Endometrium (tissue), 2 donors: ENCODE measurements at regions not wholly inside any gene's neighbourhood (a gene's known extent, or its start where the extent isn't known, plus 50 kb on each side); places are given as distances from the start of the nearest gene placed in this dataset.

Source experiments
- FAIRE-seq: peaks from 2 replicates; lab custom pipeline; 2012; peaks lifted over from hg19 to GRCh38; lab: Jason Lieb, UNC
- donor health status: control.
- donor health status: control.

DNA sequence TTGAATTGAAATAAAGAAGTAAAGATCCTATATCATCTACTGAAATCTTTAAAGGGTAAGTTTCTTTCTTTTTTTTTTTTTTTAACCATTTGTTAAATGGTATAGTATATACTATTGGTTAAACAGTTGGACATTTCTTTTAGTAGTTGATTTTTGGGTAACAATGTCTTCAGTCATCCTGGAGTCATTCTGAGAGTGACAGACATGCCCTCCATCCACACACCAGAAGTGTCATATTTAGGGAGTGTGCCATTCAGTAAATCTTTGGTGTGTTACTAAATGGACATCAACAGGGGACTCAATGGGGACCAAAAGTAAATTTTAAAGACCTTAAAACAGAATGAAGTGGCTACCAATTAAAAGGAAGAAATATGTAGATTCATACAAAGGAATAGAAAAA lies 50.8 kb upstream of the SLC39A10 start:
- FAIRE-seq: no peak

DNA sequence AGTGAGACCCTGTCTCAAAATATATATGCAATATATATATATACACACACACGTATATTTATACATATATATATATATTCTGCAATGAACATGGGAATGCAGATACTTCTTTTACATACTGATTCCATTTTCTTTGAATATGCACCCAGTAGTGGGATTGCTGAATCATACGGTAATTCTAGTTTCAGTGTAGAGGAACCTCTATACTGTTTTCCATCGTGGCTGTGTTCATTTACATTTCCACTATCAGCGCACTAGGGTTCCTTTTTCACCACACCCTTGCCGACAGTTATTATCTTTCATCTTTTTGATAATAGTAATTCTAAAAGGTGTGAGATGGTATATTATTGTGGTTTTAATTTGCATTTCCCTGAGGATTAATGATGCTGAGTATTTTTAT lies 52.3 kb upstream of the SLC39A10 start:
- FAIRE-seq: no peak

DNA sequence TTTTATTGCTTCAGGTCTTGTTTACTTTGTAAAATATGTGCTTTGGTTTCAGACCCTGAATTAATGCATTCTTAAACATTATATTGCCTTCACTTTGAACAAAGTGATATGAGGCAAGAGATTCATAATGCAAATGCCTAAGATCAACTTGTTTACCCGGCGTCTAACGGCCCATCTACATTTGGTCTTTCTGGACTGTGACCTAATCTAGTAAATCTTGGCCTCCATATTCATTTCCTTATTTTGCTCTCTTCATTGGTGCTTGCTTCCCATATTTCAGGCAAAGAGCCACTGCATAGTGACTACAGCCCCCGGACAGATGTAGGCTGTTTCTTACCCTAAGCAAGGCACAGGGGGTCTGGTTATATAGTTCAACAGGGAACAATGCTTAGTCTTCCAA lies 53.0 kb upstream of the SLC39A10 start:
- FAIRE-seq: no peak

DNA sequence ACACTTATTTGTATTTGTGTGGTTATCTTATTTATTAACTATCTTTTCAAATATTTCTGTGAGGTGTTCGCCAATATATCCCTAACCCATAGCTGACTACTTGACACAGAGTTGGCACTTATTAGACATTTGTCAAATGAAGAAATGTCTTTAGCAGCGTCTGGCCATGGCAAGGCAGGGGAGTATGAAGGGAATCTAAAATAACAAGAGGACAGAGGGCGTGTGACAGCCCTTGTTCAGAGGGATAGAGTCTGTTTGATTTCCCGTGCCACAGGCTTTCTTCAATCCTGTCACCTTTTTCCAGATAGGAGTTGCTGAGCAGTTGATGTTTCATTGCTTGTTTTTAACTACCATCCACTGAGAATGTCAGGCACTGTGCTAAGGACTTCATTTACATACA lies 53.6 kb upstream of the SLC39A10 start:
- no peak for FAIRE-seq

DNA sequence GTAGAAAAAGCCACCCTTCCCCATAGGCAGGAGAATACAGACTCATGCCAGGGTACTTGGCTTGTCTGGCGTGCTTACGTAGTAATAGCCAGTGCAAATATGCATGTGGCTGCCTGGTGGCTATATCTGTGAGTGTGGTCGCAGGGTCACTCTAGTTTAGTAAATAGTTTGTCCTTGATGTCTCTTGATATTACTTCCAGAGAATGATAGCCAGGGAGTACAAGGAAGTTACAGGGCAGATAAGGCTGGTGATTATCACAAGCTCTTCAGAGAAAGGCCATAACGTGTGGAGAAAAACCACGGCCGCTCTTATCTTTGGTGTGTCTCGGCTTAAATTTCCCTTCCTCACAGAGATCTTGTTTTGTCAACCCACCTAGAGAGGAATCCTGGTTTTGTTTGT lies 54.3 kb upstream of the SLC39A10 start:
- no peak for FAIRE-seq

DNA sequence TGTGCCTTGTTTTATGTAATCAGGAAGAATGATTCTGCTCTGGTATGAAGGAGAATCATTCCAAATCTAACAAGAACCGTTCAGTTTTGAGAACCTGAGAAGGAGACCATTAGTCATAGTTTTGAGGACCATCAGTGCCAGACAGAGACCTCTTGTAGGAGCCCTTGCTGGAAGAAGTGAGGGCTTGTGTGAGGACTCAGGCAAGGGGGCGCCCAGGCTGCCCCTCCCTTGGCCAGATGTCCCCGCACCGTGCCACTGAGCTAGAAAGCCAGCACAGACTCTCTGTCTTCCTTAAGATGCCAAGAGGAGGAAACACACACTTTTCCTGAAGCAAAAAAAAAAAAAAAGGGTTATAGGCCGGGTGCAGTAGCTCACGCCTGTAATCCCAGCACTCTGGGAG lies 55.7 kb upstream of the SLC39A10 start:
- no peak for FAIRE-seq

- no peak for FAIRE-seq
These were observed 56.2 kb upstream of the SLC39A10 start for GRCh38 chr2:195600778-195601177.

DNA sequence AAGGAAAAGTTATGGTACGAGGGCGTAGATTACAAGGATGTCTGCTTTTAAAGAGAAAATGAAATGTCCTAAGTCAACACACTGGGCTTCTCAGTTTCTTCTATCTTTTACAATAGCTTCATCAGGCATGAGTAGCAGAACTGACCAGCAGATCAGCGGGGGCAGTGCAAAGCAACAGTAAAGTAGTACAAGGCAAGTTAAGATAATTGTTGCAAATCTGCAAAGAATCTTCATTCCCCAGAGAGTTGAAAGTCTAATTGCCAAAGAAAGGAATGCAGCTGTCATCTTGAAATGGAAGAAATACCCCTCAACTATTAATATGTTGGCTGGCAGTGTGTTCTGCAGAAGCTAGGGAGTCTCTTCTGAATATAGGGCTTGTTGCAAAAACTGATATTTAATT lies 60.2 kb upstream of the SLC39A10 start:
- FAIRE-seq: no peak

DNA sequence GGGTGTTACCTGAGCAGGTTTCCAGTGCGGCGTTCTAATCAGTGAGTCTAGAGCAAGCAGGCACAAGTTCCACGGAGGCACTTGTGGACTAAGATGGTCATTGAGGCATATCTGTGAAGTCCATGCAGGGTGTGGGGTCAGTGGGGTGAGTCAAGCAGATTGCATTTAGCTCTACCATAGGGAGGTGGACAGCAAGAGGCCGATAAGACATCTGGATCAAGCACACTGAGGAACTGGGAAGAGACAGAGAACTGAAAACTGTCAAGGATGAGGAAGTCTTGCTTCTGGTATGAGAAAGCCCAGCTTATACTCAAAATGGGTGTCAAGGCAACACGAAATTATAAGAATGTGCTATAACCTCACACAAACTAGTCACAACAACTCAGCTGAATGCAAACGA lies 61.2 kb upstream of the SLC39A10 start:
- FAIRE-seq: no peak

DNA sequence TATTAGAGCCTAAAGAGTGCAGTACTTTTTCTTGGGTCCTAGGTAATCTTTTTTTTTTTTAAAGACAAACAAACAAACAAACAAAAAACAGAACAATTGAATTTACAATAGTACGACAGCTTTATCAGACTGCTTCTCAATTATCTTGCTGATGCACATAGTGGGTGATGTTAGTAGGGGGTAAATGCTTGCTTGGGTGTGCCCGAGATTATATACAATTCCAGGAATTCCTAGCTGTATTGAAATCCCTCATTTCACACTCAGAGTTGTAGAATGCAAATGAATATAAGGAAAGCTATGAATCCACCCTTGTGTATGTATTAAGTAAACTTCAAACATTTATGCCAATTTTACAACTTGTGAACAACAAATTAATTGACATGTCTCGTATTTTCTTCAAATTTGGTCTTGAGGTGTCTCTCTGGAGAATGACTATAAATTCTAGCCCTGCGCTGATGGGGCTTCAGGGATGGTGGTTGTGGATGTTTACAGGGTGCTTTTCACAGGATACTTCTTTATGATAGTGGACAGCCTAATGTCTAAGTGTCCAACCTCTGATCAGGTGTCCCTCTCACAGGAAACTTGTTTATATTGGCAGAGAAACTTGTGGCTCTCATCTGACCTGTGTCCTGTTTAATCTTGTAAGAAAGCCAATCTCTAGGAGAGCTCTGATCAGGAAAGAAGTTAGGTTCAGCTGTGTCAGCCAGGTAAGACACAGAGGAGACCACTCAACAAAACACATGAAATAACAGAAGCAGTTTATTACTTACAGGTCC lies 61.9 kb upstream of the SLC39A10 start:
- FAIRE-seq: no peak

- no peak for FAIRE-seq
These were observed 62.8 kb upstream of the SLC39A10 start for GRCh38 chr2:195594248-195594647.

DNA sequence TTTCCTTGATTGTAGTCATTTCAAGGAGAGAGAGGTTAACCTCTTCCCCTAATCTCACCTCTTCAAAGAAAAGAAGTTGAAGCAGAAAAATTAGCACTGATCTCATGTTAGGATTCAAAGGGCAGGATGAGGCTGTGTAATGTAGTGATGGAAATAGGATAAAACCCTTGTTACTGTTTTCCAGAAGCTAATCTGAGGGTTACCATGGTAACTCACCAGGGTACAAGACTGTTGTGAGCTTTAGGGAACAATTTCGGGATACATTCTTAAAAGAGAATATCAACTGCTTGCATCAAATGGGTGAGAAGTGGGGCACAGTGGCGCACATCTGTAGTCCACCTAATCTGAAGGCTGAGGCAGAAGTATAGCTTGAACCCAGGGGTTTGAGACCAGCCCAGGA lies 64.9 kb upstream of the SLC39A10 start:
- FAIRE-seq: no peak

GRCh38 chr2:195590861-195591205 lies 66.2 kb upstream of the SLC39A10 start:
- FAIRE-seq: no peak

DNA sequence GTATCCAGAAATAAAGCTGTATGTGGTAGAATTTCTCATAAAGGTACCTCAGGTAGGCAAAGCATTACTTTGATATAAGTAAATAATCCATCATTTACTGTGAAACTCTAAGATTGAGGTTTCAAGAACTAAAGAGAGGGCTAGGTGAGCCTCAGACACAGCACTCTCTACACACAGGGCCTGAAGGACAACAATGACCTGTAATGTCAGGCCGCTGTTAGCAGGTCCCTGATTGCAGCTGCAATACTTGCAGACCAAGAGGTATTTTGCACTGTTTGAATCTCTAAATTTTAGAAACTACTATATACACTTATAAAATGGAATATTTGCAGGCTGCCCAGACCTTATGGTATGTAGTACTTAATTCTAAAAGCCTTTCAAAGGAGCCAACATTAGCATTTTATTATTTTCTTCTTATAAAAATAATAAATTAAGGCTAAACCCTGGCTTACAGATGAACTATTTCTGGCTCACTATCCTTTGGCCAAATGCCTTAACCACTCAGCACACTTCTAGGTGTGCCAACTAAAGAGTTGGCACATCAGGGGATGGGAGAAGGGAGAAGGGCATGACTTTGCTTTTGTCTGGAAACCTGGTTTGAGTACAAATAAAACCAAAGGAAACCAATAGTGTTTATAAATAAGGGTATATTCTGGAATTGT lies 66.7 kb upstream of the SLC39A10 start:
- FAIRE-seq: no peak

DNA sequence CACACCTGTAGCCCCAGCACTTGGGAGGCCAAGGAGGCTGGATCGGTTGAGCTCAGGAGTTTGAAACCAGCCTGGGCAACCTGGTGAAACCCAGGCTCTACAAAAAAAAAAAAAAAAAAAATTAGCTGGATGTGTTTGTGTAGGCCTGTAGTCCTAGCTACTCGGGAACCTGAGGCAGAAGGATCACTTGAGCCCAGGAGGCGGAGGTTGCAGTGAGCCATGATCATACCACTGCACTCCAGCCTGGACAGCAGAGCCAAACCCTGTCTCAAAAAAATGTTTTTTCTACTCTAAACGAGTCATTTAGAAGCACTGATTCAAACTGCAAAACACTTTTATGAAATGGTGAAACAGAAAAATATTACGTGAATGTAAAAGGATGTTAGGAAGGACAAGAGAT lies 69.1 kb upstream of the SLC39A10 start:
- FAIRE-seq: no peak

DNA sequence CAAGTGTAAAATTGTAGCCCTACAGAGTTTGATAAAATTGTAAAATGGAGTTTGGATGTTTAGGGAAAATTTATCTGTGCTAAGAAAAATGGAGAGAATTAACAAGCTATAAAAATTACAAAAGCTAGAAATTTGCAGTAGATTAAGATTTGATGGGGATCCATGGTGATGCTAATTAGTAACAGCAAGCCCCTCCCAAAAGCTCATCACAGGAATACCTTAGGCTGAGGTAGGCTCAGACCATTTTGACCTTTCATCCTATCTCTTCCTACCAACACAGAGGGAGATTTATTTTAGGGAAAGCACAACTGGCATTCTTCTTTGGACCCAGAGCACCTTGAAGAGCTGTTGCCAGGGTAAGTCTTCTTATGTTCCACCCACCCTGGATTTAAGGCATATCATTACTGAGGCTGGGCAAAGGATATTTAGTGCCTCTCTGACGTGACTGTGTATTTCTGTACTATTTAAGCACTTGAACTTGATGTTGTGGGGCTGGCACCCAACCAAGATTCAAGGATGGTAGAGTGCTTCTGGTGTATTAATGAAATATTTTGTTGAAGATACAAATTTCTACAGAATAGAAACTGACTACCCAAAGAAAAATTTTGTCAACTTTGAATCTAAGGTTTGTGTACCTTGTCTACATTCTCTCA lies 70.8 kb upstream of the SLC39A10 start:
- FAIRE-seq: no peak

DNA sequence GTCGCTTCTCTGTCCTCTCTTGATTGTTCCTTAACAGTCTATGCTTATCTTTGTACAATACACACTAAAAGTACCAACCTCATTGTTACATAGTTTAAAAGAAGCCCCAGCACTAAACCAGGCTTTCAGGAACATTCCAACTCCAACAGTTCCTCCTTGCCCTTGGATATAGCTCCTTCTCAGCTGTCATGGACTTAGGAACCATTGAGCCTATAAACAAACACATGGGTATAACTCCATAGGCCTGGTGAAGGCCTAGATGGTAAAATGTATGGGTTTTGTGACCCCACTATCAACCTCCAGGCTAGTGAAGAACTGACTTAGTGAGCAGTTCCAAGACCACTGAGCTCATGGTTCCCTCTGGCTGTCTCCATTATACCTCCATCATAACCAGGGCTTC lies 74.8 kb upstream of the SLC39A10 start:
- no peak for FAIRE-seq

- no peak for FAIRE-seq
These were observed 77.1 kb upstream of the SLC39A10 start for GRCh38 chr2:195579776-195580555.

DNA sequence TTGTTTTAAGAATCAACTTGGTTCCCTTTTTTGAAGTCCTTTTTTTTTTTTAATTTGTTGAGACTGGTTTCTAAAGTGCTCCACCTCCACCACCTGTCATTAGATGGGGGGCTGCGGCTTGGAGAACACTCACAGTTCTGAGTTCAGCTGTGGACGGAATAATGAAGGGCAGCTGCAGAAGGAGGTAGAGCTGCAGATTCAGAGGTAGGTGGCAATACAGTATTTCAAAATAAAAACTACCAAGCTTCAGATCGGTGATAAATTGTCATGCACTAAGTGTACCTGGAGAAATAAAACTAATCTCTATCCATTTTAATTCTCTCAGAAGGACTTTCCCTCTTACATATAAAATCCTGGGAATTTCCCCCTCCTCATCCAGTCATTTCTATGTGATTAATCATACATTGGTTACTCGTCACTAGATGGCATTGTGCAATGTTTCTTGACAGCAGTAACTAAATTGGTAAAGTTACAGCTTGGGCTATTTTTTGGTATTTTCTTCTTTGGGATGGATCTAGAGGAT lies 81.1 kb upstream of the SLC39A10 start:
- FAIRE-seq: peak; percentile 29

GRCh38 chr2:195575016-195575415 lies 82.0 kb upstream of the SLC39A10 start:
- no peak for FAIRE-seq

- FAIRE-seq: no peak
These were observed 82.7 kb upstream of the SLC39A10 start for GRCh38 chr2:195574312-195574711.

- no peak for FAIRE-seq
These were observed 83.9 kb upstream of the SLC39A10 start for GRCh38 chr2:195572895-195573683.
